CD14-positive monocyte (primary cell): ENCODE measurements at regions not wholly inside any gene's neighbourhood (a gene's known extent, or its start where the extent isn't known, plus 50 kb on each side); places are given as distances from the start of the nearest gene placed in this dataset.

Source experiments
- DNase-seq, 3 donors: peaks; one replicate each; pipeline ENCODE4 v3.0.0-alpha.2; 2011 to 2022
- H2AFZ ChIP-seq: 2 replicates; pipeline ENCODE4 v1.6.0; 2012; ENCODE audit warnings: mild to moderate bottlenecking, low read depth, low read length, inconsistent platforms; ENCODE audit not compliant: insufficient read depth, poor library complexity, severe bottlenecking
- H3K27ac ChIP-seq, 2 donors: 1 replicate in 1 of 2; 2 replicates in 1 of 2; pipeline ENCODE4 v1.5.1; 2012 to 2013; ENCODE audit warnings: low read length in 2 of 2, control low read depth in 1 of 2, inconsistent platforms in 1 of 2, low read depth in 1 of 2, mild to moderate bottlenecking in 1 of 2
- H3K27me3 ChIP-seq, 2 donors: one replicate each; pipeline versions ENCODE4 v1.6.0 to v1.6.1; 2011 to 2013; ENCODE audit warnings: low read length in 2 of 2; ENCODE audit not compliant: control insufficient read depth in 2 of 2, insufficient read depth in 2 of 2
- H3K36me3 ChIP-seq, 2 donors: replicated peaks in 1 of 2; 1 replicate in 1 of 2; 2 replicates in 1 of 2; pipeline versions ENCODE4 v1.5.1 to v1.6.1; 2012 to 2013; ENCODE audit warnings: low read length in 2 of 2, control low read depth in 1 of 2, inconsistent platforms in 1 of 2, mild to moderate bottlenecking in 1 of 2; ENCODE audit not compliant: insufficient read depth in 2 of 2, control insufficient read depth in 1 of 2
- H3K4me1 ChIP-seq, 2 donors: 1 replicate in 1 of 2; 2 replicates in 1 of 2; pipeline versions ENCODE4 v1.5.1 to v1.6.1; 2012 to 2013; ENCODE audit warnings: low read length in 2 of 2, control low read depth in 1 of 2, inconsistent platforms in 1 of 2, mild to moderate bottlenecking in 1 of 2, moderate library complexity in 1 of 2; ENCODE audit not compliant: insufficient read depth in 2 of 2, control insufficient read depth in 1 of 2
- H3K4me2 ChIP-seq: replicated peaks from 2 replicates; pipeline ENCODE3; 2012; ENCODE audit warnings: low read length, moderate library complexity, mild to moderate bottlenecking; ENCODE audit not compliant: poor library complexity, severe bottlenecking; ENCODE audit errors: extremely low read depth
- H3K4me3 ChIP-seq, 3 experiments: fragments of 200-600 bp in 1 of 3; sonication (generic) in 1 of 3; replicated peaks in 1 of 3; 1 replicate in 2 of 3; 2 replicates in 1 of 3; pipeline ENCODE4 v1.5.1; 2011 to 2013; ENCODE audit warnings: low read length in 3 of 3, mild to moderate bottlenecking in 3 of 3, control low read depth in 2 of 3, low read depth in 2 of 3, inconsistent platforms in 1 of 3, moderate library complexity in 1 of 3
- H3K79me2 ChIP-seq: 2 replicates; pipeline ENCODE4 v1.6.0; 2012; ENCODE audit warnings: mild to moderate bottlenecking, control low read depth, inconsistent platforms, low read length, moderate library complexity; ENCODE audit not compliant: insufficient read depth
- H3K9ac ChIP-seq: 2 replicates; pipeline ENCODE4 v1.6.0; 2017; ENCODE audit warnings: low read length, mild to moderate bottlenecking; ENCODE audit not compliant: insufficient read depth, poor library complexity, severe bottlenecking
- H3K9me3 ChIP-seq, 2 donors: replicated peaks in 1 of 2; 1 replicate in 1 of 2; 2 replicates in 1 of 2; pipeline versions ENCODE4 v1.5.1 to v1.6.1; 2012 to 2013; ENCODE audit warnings: low read length in 2 of 2, control low read depth in 1 of 2; ENCODE audit not compliant: control insufficient read depth in 1 of 2, insufficient read depth in 1 of 2
- H4K20me1 ChIP-seq: 2 replicates; pipeline ENCODE4 v1.6.0; 2012; ENCODE audit warnings: mild to moderate bottlenecking, low read length, control low read depth, moderate library complexity; ENCODE audit not compliant: insufficient read depth
- H3K27ac Mint-ChIP-seq, 7 donors: one replicate each; pipeline ENCODE4 v1.8.0; 2020; ENCODE audit warnings: mild to moderate bottlenecking in 7 of 7, mixed read lengths in 7 of 7, moderate library complexity in 6 of 7, inconsistent platforms in 2 of 7
- H3K27me3 Mint-ChIP-seq, 3 donors: one replicate each; pipeline ENCODE4 v1.8.0; 2021 to 2022; ENCODE audit warnings: low read depth in 3 of 3, mild to moderate bottlenecking in 3 of 3, mixed read lengths in 3 of 3, moderate library complexity in 3 of 3, inconsistent platforms in 1 of 3
- H3K36me3 Mint-ChIP-seq, 2 donors: one replicate each; pipeline ENCODE4 v1.8.0; 2020; ENCODE audit warnings: mixed read lengths in 2 of 2, inconsistent platforms in 1 of 2, mild to moderate bottlenecking in 1 of 2
- H3K4me1 Mint-ChIP-seq: one replicate; pipeline ENCODE4 v1.8.0; 2020; ENCODE audit warnings: mild to moderate bottlenecking, mixed read lengths
- H3K4me3 Mint-ChIP-seq, 2 donors: one replicate each; pipeline ENCODE4 v1.8.0; 2020; ENCODE audit warnings: mild to moderate bottlenecking in 2 of 2, mixed read lengths in 2 of 2, moderate library complexity in 1 of 2
- H3K9me3 Mint-ChIP-seq, 7 donors: one replicate each; pipeline ENCODE4 v1.8.0; 2020 to 2022; ENCODE audit warnings: mixed read lengths in 7 of 7, mild to moderate bottlenecking in 6 of 7, moderate library complexity in 6 of 7, inconsistent platforms in 2 of 7
- CTCF ChIP-seq: fragments of 200-600 bp; IDR thresholded peaks from one replicate; pipeline ENCODE4 v1.8.0; 2022; ENCODE audit warnings: antibody characterized with exemption, mild to moderate bottlenecking
- WGBS: methylation state at CpG from one replicate; pipeline ENCODE4 v1.1.5; 2013; ENCODE audit warnings: missing lambda C conversion rate; ENCODE audit not compliant: insufficient coverage; 5-methylcytosine and 5-hydroxymethylcytosine counted together
- intact Hi-C, 2 donors: fragments of 100-400 bp; cut with micrococcal nuclease; formaldehyde crosslinking; loops; one replicate each; pipeline versions ENCODE4 v1.15.0 to v1.15.1; 2023

GRCh38 chr4:58653251-58653650 is 1543.1 kb upstream of the IGFBP7 start:
- Histone ChIP-seq H3K4me1 (no peaks in the 10 kb centered on the region), H3K79me2 (no peaks in the 10 kb centered on the region), H3K4me3 (no peak overlapping the region), H4K20me1 (no peaks in the 10 kb centered on the region), H3K9me3 (no peaks in the 10 kb centered on the region), H3K9ac (no peak overlapping the region), H3K27ac (no peak overlapping the region), H3K27me3 (no peaks in the 10 kb centered on the region), H2AFZ (no peak overlapping the region), H3K4me2 (no peak overlapping the region), H3K36me3 (no peaks in the 10 kb centered on the region)
- H3K4me3 Mint-ChIP-seq = no peak overlapping the region
- no peaks in the 10 kb centered on the region for H3K27me3 Mint-ChIP-seq
- no peak overlapping the region for H3K27ac Mint-ChIP-seq
- no peak for TF ChIP-seq CTCF
- no peaks in the 10 kb centered on the region for H3K4me1 Mint-ChIP-seq
- peaks cover 0 to 5% (median 0%) of the 10 kb centered on the region in 7 donors for H3K9me3 Mint-ChIP-seq
- WGBS = 100% methylated on average over 1 of the region's 1 CpG
- H3K36me3 Mint-ChIP-seq = no peaks in the 10 kb centered on the region
- no peak for DNase-seq
- intact Hi-C loops = no loop called here

- H3K36me3 ChIP-seq = no peaks in the 10 kb centered on the region
- H3K79me2 ChIP-seq = no peaks in the 10 kb centered on the region
- intact Hi-C loops = no loop called here
- peaks cover 0 to 5% (median 0%) of the 10 kb centered on the region in 7 donors for H3K9me3 Mint-ChIP-seq
- no peaks in the 10 kb centered on the region for H3K4me1 Mint-ChIP-seq
- H3K27ac Mint-ChIP-seq = no peak overlapping the region
- no peak overlapping the region for H3K4me3 ChIP-seq
- no peaks in the 10 kb centered on the region for H3K9me3 ChIP-seq
- TF ChIP-seq CTCF = no peak
- no peaks in the 10 kb centered on the region for H4K20me1 ChIP-seq
- H3K36me3 Mint-ChIP-seq = no peaks in the 10 kb centered on the region
- no peak overlapping the region for H3K27ac ChIP-seq
- peaks cover 0 to 2% (median 0%) of the 10 kb centered on the region in 3 donors for H3K27me3 Mint-ChIP-seq
- no peak for DNase-seq
- no peak overlapping the region for H3K4me2 ChIP-seq
- WGBS = no CpG with 5 or more reads among the region's 1 CpG
- no peak overlapping the region for H2AFZ ChIP-seq
- no peak overlapping the region for H3K4me3 Mint-ChIP-seq
- no peaks in the 10 kb centered on the region for H3K4me1 ChIP-seq
- H3K27me3 ChIP-seq = no peaks in the 10 kb centered on the region
- H3K9ac ChIP-seq = no peak overlapping the region
These were observed 1539.0 kb upstream of the IGFBP7 start for GRCh38 chr4:58649226-58649625.
